HepG2 (cell line): ENCODE measurements at regions not wholly inside any gene's neighbourhood (a gene's known extent, or its start where the extent isn't known, plus 50 kb on each side); places are given as distances from the start of the nearest gene placed in this dataset.
A peak's percentile ranks its signal among the peaks of the same experiment; 100 is the strongest.

Source experiments
- ATAC-seq: fragments of 200-7000 bp; cut with Tn5 transposase; 3 replicates; pipeline ENCODE4 v1.9.1; 2020; ENCODE audit warnings: mild to moderate bottlenecking, moderate library complexity
- BruUV-seq: library from RNA; stranded (reverse); fragments of 400-500 nt; replicated peaks from 2 replicates; lab custom pipeline; 2021; lab: Mats Ljungman, UMichigan
- CTCF ChIA-PET: fragments of 300-600 bp; formaldehyde crosslinking; extraction: SDS; loops from one replicate; lab custom pipeline; 2021; ENCODE audit warnings: low total read pairs, inconsistent platforms, low intra/inter-chr PET ratio; lab: Yijun Ruan, JAX
- POLR2A ChIA-PET: fragments of 350-600 bp; sonication (Branson Sonifier 250); formaldehyde crosslinking; loops from one replicate; lab custom pipeline; 2020; ENCODE audit warnings: antibody characterized with exemption, inconsistent platforms; lab: Yijun Ruan, JAX
- DNase-seq: peaks from one replicate; pipeline ENCODE4 v3.0.0-alpha.2; 2015; ENCODE audit warnings: low spot score
- FAIRE-seq: peaks from 3 replicates; lab custom pipeline; 2011; peaks lifted over from hg19 to GRCh38; lab: Jason Lieb, UNC
- H2AFZ ChIP-seq: one replicate; pipeline ENCODE4 v1.6.1; 2011; ENCODE audit warnings: low read length, inconsistent platforms
- H3K27ac ChIP-seq: fragments of 300-600 bp; 3 replicates; pipeline ENCODE4 v1.8.0; 2011; ENCODE audit warnings: mixed run types, mild to moderate bottlenecking, mixed read lengths, low read length, inconsistent platforms; ENCODE audit not compliant: insufficient read depth; ENCODE audit errors: extremely low read length
- H3K27me3 ChIP-seq, 2 experiments: fragments of 200-600 bp in 1 of 2; 2 replicates in 1 of 2; 3 replicates in 1 of 2; pipeline versions ENCODE4 v1.6.0 to v1.8.0; 2011; ENCODE audit warnings: low read length in 2 of 2, mild to moderate bottlenecking in 2 of 2, moderate library complexity in 2 of 2, inconsistent platforms in 1 of 2; ENCODE audit not compliant: insufficient read depth in 2 of 2, control insufficient read depth in 1 of 2
- H3K36me3 ChIP-seq, 2 experiments: fragments of 200-600 bp in 1 of 2; replicated peaks in 1 of 2; 2 replicates in 1 of 2; 3 replicates in 1 of 2; pipeline versions ENCODE4 v1.5.1 to v1.8.0; 2011; ENCODE audit warnings: low read length in 2 of 2, inconsistent platforms in 1 of 2; ENCODE audit not compliant: insufficient read depth in 2 of 2, control insufficient read depth in 1 of 2
- H3K4me1 ChIP-seq: 2 replicates; pipeline ENCODE4 v1.5.1; 2012; ENCODE audit warnings: low read length, inconsistent platforms; ENCODE audit not compliant: insufficient read depth
- H3K4me2 ChIP-seq: 2 replicates; pipeline ENCODE4 v1.6.0; 2011; ENCODE audit warnings: low read depth, low read length, inconsistent platforms
- H3K4me3 ChIP-seq, 3 experiments: fragments of 200-600 bp in 1 of 3; sonication (generic), shearing (Covaris generic) in 1 of 3; replicated peaks in 1 of 3; 2 replicates each; pipeline ENCODE4 v1.5.1; 2011 to 2016; ENCODE audit warnings: low read length in 3 of 3, inconsistent platforms in 2 of 3, low read depth in 2 of 3, mild to moderate bottlenecking in 2 of 3, control low read depth in 1 of 3, mixed read lengths in 1 of 3; ENCODE audit not compliant: insufficient read depth in 1 of 3
- H3K79me2 ChIP-seq: one replicate; pipeline ENCODE4 v1.6.1; 2011; ENCODE audit warnings: low read length, inconsistent platforms; ENCODE audit not compliant: insufficient read depth
- H3K9ac ChIP-seq: 2 replicates; pipeline ENCODE4 v1.6.0; 2011; ENCODE audit warnings: mild to moderate bottlenecking, low read depth, low read length, inconsistent platforms; ENCODE audit not compliant: insufficient read depth
- H3K9me3 ChIP-seq: 2 replicates; pipeline ENCODE4 v1.5.1; 2012; ENCODE audit warnings: mild to moderate bottlenecking, low read length
- H4K20me1 ChIP-seq: 2 replicates; pipeline ENCODE4 v1.6.0; 2011; ENCODE audit warnings: inconsistent platforms, mild to moderate bottlenecking, low read length, moderate library complexity; ENCODE audit not compliant: insufficient read depth
- CTCF ChIP-seq: sonication (generic); formaldehyde crosslinking; IDR thresholded peaks from 2 replicates; pipeline ENCODE4 v1.5.0; 2020; ENCODE audit warnings: mild to moderate bottlenecking, missing genetic modification reagents, moderate library complexity
- ETV5 ChIP-seq: IDR thresholded peaks from 2 replicates; pipeline ENCODE4 v1.6.1; 2018; ENCODE audit warnings: missing biosample characterization, missing genetic modification reagents, inconsistent platforms, borderline replicate concordance
- HNF4A ChIP-seq: sonication (generic); formaldehyde crosslinking; IDR thresholded peaks from 2 replicates; pipeline ENCODE4 v1.4.0; 2020; ENCODE audit warnings: missing genetic modification reagents
- HNF4G ChIP-seq, 2 experiments: sonication (generic) in 1 of 2; formaldehyde crosslinking in 1 of 2; IDR thresholded peaks; 2 replicates each; pipeline versions ENCODE4 v1.4.0 to v1.6.1; 2011 to 2020; ENCODE audit warnings: borderline replicate concordance in 2 of 2, low read depth in 2 of 2, mild to moderate bottlenecking in 2 of 2, low read length in 1 of 2, missing genetic modification reagents in 1 of 2, moderate library complexity in 1 of 2
- STAG1 ChIP-seq: sonication (generic); formaldehyde crosslinking; IDR thresholded peaks from 2 replicates; pipeline ENCODE4 v1.4.0; 2020; ENCODE audit warnings: missing genetic modification reagents
- ZBTB42 ChIP-seq: sonication (generic); formaldehyde crosslinking; IDR thresholded peaks from 2 replicates; pipeline ENCODE4 v1.5.0; 2020; ENCODE audit warnings: mild to moderate bottlenecking, missing genetic modification reagents
- WGBS: methylation state at CpG from one replicate; pipeline ENCODE4 v1.1.6; 2017; ENCODE audit warnings: low lambda C conversion rate; 5-methylcytosine and 5-hydroxymethylcytosine counted together
- in situ Hi-C: cut with HindIII; loops from 2 replicates; pipeline ENCODE4 v1.10.0; 2017; ENCODE audit warnings: low pct_unique_long_range_greater_than_20kb; ENCODE audit not compliant: extremely low pct_ligation_motif_present
- intact Hi-C: fragments of 100-400 bp; cut with micrococcal nuclease; formaldehyde crosslinking; loops from one replicate; pipeline ENCODE4 v1.10.0; 2022; ENCODE audit not compliant: unreplicated experiment
- TF ChIP-seq, protein P1 (sequence below): fragments of 450-650 bp; IDR thresholded peaks from 2 replicates; pipeline ENCODE4 v1.6.1; 2017
- TF ChIP-seq, protein P2 (sequence below): sonication (generic); formaldehyde crosslinking; IDR thresholded peaks from 2 replicates; pipeline ENCODE4 v1.8.0; 2022; ENCODE audit warnings: low read depth, missing genetic modification reagents

- no TSS peak for BruUV-seq
- TF ChIP-seq HNF4G (IDR thresholded peaks at IDR 0.05; ENCODE audit: borderline replicate concordance, low read depth, low read length) (peak; percentile 37; the same call in 1 of the 2 replicates), HNF4G (CRISPR knock-in tag; IDR thresholded peaks at IDR 0.05; ENCODE audit: borderline replicate concordance, low read depth) (no peak), ETV5 (0 out of 2 replicates have a peak, but pooled peaks have one; percentile 19), HNF4A (CRISPR knock-in tag) (peak; percentile 42; the same call in 1 of the 2 replicates), CTCF (CRISPR knock-in tag) (0 out of 2 replicates have a peak, but pooled peaks have one; percentile 11), STAG1 (CRISPR knock-in tag) (peak; percentile 27; the same call in 1 of the 2 replicates), ZBTB42 (no peak)
- TF ChIP-seq, protein P1, sequence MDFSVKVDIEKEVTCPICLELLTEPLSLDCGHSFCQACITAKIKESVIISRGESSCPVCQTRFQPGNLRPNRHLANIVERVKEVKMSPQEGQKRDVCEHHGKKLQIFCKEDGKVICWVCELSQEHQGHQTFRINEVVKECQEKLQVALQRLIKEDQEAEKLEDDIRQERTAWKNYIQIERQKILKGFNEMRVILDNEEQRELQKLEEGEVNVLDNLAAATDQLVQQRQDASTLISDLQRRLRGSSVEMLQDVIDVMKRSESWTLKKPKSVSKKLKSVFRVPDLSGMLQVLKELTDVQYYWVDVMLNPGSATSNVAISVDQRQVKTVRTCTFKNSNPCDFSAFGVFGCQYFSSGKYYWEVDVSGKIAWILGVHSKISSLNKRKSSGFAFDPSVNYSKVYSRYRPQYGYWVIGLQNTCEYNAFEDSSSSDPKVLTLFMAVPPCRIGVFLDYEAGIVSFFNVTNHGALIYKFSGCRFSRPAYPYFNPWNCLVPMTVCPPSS: no peak
- TF ChIP-seq, protein P2, sequence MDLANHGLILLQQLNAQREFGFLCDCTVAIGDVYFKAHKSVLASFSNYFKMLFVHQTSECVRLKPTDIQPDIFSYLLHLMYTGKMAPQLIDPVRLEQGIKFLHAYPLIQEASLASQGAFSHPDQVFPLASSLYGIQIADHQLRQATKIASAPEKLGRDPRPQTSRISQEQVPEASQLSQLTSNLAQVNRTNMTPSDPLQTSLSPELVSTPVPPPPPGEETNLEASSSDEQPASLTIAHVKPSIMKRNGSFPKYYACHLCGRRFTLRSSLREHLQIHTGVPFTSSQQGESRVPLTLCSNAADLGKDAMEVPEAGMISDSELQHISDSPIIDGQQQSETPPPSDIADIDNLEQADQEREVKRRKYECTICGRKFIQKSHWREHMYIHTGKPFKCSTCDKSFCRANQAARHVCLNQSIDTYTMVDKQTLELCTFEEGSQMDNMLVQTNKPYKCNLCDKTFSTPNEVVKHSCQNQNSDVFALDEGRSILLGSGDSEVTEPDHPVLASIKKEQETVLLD: no peak
- ChIA-PET POLR2A (no interaction called here), CTCF (no interaction called here)
- intact Hi-C loops (loop anchor here (1.0 kb wide), 1 partner anchor 9 kb away; no protein-coding TSS in a partner anchor), in situ Hi-C loops (no loop called here)
- Histone ChIP-seq H3K4me2 (peak overlapping the region; percentile 46), H2AFZ (no peak overlapping the region), H3K9ac (no peak overlapping the region), H4K20me1 (no peaks in the 10 kb centered on the region), H3K79me2 (no peaks in the 10 kb centered on the region), H3K4me3 (no peak overlapping the region), H3K9me3 (no peaks in the 10 kb centered on the region), H3K27me3 (no peaks in the 10 kb centered on the region), H3K27ac (no peak overlapping the region), H3K4me1 (peaks cover 14% of the 10 kb centered on the region), H3K36me3 (no peaks in the 10 kb centered on the region)
- FAIRE-seq: peak; percentile 58
- DNase-seq: peak; percentile 9
- WGBS: 0% methylated on average over 3 of the region's 3 CpGs
- ATAC-seq: peak; percentile 99
These were observed 521.1 kb downstream of the PLOD2 start for GRCh38 chr3:145639875-145640274.
